Right lobe of liver (tissue), 6 donors: ENCODE measurements at regions not wholly inside any gene's neighbourhood (a gene's known extent, or its start where the extent isn't known, plus 50 kb on each side); places are given as distances from the start of the nearest gene placed in this dataset.

Experiments used
- ATAC-seq, 4 donors: fragments of 200-7000 bp; cut with Tn5 transposase; one replicate each; pipeline ENCODE4 v1.9.1; 2020; ENCODE audit warnings: mild to moderate bottlenecking in 4 of 4, moderate library complexity in 4 of 4
- DNase-seq, 3 donors: peaks; one replicate each; pipeline ENCODE4 v3.0.0-alpha.2; 2020
- H3K27ac ChIP-seq, 3 donors: fragments of 200-600 bp; one replicate each; pipeline ENCODE4 v1.8.0; 2022
- H3K27me3 ChIP-seq, 2 donors: fragments of 200-600 bp; one replicate each; pipeline ENCODE4 v1.8.0; 2022
- H3K36me3 ChIP-seq, 4 donors: fragments of 200-600 bp; sonication (generic) in 1 of 4; one replicate each; pipeline versions ENCODE4 v1.5.1 to v1.8.0; 2017 to 2022; ENCODE audit warnings: control low read depth in 1 of 4
- H3K4me1 ChIP-seq, 4 donors: fragments of 200-600 bp; sonication (generic) in 1 of 4; one replicate each; pipeline versions ENCODE4 v1.5.1 to v1.8.0; 2017 to 2022; ENCODE audit warnings: control low read depth in 1 of 4
- H3K4me3 ChIP-seq, 3 donors: fragments of 200-600 bp; one replicate each; pipeline ENCODE4 v1.8.0; 2022
- H3K9me3 ChIP-seq, 4 donors: fragments of 200-600 bp; sonication (generic) in 1 of 4; one replicate each; pipeline versions ENCODE4 v1.5.1 to v1.8.0; 2017 to 2022; ENCODE audit warnings: control low read depth in 1 of 4
- POLR2A ChIP-seq: fragments of 450-650 bp; IDR thresholded peaks from one replicate; pipeline ENCODE4 v1.6.1; 2017; ENCODE audit warnings: antibody characterized with exemption, mild to moderate bottlenecking
- WGBS: methylation state at CpG from one replicate; pipeline ENCODE4 v1.1.6; 2018; ENCODE audit warnings: low coverage, low lambda C conversion rate; ENCODE audit not compliant: insufficient coverage; ENCODE audit errors: missing lambda C conversion rate; 5-methylcytosine and 5-hydroxymethylcytosine counted together
- intact Hi-C, 2 donors: fragments of 100-400 bp; cut with DNase I; formaldehyde crosslinking; loops; one replicate each; pipeline versions ENCODE4 v1.11.2 to v1.14.1; 2022
- TF ChIP-seq, protein P1 (sequence below), 4 donors: fragments of 200-600 bp in 3 of 4; fragments of 450-650 bp in 1 of 4; IDR thresholded peaks; one replicate each; pipeline versions ENCODE4 v1.5.1 to v1.8.0; 2016 to 2022; ENCODE audit warnings: antibody characterized with exemption in 4 of 4, mild to moderate bottlenecking in 2 of 4
- donor health status: DM: no; HTN: yes; CAD: no.
- donor health status: DM: no; HTN: no; CAD: no.
- donor health status: DM: no; HTN: no; CAD: no.
- donor health status: DM: no; HTN: yes; CAD: no.
- donor health status: DM: no; HTN: yes; CAD: no.

DNA sequence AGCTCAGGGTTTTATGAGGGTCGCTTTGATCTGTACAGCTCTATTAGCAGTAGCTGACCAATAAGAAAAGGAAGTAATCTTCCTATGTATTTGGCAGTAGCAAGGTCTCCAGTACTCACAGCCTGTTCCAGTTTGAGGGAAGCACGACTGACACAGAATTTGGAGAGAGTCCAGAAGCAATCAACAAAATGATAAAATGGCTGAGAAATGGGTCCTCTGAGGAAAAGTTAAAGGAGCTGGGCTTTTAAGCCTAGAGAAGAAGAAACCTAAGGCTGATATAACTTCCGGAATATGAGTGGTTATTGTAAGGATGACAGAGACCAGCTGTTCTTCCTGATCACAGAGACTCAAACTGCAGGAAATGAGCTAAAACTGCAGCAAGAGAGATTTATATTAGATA lies 382.8 kb downstream of the GPD2 start:
- Histone ChIP-seq H3K27ac (no peak overlapping the region), H3K4me1 (no peaks in the 10 kb centered on the region), H3K4me3 (no peak overlapping the region), H3K9me3 (no peaks in the 10 kb centered on the region), H3K36me3 (no peaks in the 10 kb centered on the region), H3K27me3 (no peaks in the 10 kb centered on the region)
- WGBS = 52% methylated on average over 3 of the region's 3 CpGs
- DNase-seq (no peak), ATAC-seq (no peak)
- no peak for TF ChIP-seq POLR2A
- TF ChIP-seq, protein P1, sequence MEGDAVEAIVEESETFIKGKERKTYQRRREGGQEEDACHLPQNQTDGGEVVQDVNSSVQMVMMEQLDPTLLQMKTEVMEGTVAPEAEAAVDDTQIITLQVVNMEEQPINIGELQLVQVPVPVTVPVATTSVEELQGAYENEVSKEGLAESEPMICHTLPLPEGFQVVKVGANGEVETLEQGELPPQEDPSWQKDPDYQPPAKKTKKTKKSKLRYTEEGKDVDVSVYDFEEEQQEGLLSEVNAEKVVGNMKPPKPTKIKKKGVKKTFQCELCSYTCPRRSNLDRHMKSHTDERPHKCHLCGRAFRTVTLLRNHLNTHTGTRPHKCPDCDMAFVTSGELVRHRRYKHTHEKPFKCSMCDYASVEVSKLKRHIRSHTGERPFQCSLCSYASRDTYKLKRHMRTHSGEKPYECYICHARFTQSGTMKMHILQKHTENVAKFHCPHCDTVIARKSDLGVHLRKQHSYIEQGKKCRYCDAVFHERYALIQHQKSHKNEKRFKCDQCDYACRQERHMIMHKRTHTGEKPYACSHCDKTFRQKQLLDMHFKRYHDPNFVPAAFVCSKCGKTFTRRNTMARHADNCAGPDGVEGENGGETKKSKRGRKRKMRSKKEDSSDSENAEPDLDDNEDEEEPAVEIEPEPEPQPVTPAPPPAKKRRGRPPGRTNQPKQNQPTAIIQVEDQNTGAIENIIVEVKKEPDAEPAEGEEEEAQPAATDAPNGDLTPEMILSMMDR (IDR thresholded peaks at IDR 0.05) = no peak
- intact Hi-C loops = no loop called here

DNA sequence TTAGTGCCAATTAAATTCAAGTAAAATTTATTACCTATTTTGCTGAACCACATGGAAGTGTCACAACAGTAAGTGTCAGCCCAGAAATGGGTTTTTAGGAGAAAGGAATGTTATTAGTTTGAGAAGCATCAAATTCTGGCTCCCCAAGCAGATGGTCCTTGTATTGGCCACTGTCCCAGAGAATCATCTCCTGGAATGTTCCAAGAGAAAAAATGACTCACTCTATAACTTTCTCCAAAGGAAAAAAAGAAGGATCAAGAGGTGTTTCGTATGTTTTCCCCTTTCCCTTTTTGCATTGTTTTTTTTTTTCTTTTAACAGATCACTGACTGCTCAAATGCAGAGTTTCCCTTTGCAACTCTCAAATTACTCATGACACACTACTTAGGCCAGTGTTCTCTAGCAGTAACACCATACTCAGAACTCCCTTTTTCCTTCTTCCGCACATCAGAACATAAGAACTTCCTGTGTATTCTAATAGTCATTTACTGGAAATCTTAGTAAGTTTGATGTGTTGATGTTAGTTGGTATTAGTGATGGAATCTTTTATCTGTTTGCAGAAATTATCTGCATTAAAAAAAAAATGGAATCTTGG lies 390.3 kb downstream of the GPD2 start:
- H3K27me3 ChIP-seq = no peaks in the 10 kb centered on the region
- TF ChIP-seq, protein P1 (IDR thresholded peaks at IDR 0.05) = no peak
- no peak for TF ChIP-seq POLR2A
- WGBS = 86% methylated on average over 2 of the region's 2 CpGs
- DNase-seq (no peak), ATAC-seq (no peak)
- no peaks in the 10 kb centered on the region for H3K36me3 ChIP-seq
- intact Hi-C loops = no loop called here
- H3K27ac ChIP-seq = no peak overlapping the region
- no peak overlapping the region for H3K4me3 ChIP-seq
- no peaks in the 10 kb centered on the region for H3K9me3 ChIP-seq
- H3K4me1 ChIP-seq = no peaks in the 10 kb centered on the region

- intact Hi-C loops = no loop called here
- Histone ChIP-seq H3K9me3 (peaks cover 0 to 5% (median 0%) of the 10 kb centered on the region in 4 donors), H3K27me3 (no peaks in the 10 kb centered on the region), H3K4me1 (no peaks in the 10 kb centered on the region), H3K36me3 (no peaks in the 10 kb centered on the region), H3K4me3 (no peak overlapping the region), H3K27ac (no peak overlapping the region)
- 100% methylated on average over 1 of the region's 1 CpG for WGBS
- no peak for DNase-seq
- no peak for ATAC-seq
- TF ChIP-seq POLR2A = no peak
- TF ChIP-seq, protein P1 (IDR thresholded peaks at IDR 0.05) = no peak
Measured at GRCh38 chr2:156834431-156834830, 398.3 kb downstream of the GPD2 start.

- H3K4me1 ChIP-seq = no peaks in the 10 kb centered on the region
- no peaks in the 10 kb centered on the region for H3K36me3 ChIP-seq
- no peaks in the 10 kb centered on the region for H3K27me3 ChIP-seq
- H3K27ac ChIP-seq = no peak overlapping the region
- peaks cover 0 to 5% (median 0%) of the 10 kb centered on the region in 4 donors for H3K9me3 ChIP-seq
- DNase-seq (no peak), ATAC-seq (no peak)
- no peak overlapping the region for H3K4me3 ChIP-seq
- TF ChIP-seq, protein P1 (IDR thresholded peaks at IDR 0.05) = no peak
- TF ChIP-seq POLR2A = no peak
- 51% methylated on average over 6 of the region's 6 CpGs for WGBS
- intact Hi-C loops = no loop called here
Measured at GRCh38 chr2:156837635-156838370, 401.6 kb downstream of the GPD2 start.
